Stimulated activated CD4-positive, alpha-beta T cell treated with anti-CD3 and anti-CD28 coated beads, Interleukin-12 subunit alpha, Interleukin-12 subunit beta, amount 100 ng/mL, for 24 hours (primary cell): ENCODE measurements at regions not wholly inside any gene's neighbourhood (a gene's known extent, or its start where the extent isn't known, plus 50 kb on each side); places are given as distances from the start of the nearest gene placed in this dataset.
"Not testable (repeated sequence)": the region's sequence is repeated elsewhere in the genome, so short reads cannot be mapped to it uniquely, and the experiment has no call there.

Experiments used
- DNase-seq, 2 experiments: peaks; one replicate each; pipeline ENCODE4 v3.0.0-alpha.2; 2020; ENCODE audit warnings: low read depth in 2 of 2

DNA sequence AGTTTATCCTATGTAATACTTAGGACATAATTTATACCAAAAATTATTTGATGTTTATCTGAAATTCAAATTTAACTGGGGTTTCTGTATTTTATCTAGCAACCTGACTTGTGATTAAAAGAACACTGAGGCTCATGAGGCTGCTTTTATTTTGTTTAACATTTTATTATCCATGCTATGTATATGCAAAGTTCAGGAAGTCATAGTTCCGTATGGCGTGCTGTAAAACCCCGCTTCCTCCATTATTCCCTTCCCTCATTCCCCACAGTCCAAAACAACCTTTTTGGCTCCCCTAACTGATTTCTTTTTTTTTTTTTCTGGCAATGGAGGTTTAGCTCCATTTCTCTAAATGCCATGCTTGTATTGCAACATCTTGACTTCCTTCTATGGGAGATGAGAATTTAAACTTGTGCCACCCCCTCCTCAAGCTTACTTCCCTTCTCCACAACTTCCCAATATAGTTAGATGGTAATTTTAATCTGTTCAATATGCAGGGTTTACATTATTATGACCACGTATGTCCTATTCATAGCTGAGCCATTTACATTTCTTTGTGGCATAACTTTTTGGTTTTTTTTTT, 138.0 kb upstream of the DNAH14 start:
- DNase-seq: no peak

- no peak for DNase-seq
These were observed 133.9 kb upstream of the DNAH14 start for GRCh38 chr1:224795591-224795990.

DNA sequence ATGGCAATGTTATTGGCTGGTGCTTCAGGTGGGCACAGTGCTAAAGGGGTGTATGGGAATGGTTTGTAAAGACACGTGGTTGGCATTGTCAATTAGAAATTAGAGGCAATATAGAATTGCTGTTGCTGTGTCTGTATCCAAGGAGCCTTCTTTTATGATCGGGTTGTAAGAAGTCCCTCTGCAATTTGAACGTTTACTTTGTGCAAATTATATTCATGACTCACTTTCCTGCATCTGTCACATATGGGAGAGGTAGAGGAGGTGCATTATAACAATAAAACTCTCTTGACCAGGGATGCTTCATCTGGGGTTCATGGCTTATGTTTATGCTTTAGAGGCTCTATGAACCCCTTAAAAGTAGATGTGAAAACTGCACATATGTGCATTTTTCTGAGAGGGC, 130.4 kb upstream of the DNAH14 start:
- DNase-seq: no peak

DNA sequence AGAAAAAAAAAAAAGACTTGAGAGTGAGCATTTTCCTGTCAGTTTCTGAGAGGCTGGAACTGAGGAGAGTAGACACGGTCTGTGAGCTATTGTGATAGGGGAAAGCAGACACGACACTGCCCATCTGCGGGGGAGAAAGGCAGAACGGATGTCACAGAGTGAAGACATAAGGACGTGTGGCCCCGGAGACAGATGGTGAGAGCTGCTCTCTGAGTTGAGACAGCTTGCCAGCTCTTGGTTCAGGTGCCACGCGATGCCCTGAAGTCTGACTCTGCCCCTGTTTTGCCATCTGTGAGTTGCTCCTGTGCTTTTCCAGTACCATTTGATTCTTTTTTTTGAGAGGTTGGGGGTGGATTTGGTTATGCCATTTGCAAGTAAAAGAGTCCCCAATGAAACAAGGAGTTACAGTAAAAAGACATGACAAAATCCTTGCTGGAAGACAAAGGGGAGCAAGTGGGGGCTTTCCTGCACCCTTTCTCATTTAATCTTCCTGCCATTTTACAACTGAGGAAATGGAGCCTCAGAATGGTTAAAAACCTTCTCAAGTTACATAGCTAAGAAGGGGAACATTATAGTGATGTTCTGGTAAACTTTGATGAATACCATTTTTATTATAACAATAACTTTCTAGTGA, 128.9 kb upstream of the DNAH14 start:
- DNase-seq: no peak

DNA sequence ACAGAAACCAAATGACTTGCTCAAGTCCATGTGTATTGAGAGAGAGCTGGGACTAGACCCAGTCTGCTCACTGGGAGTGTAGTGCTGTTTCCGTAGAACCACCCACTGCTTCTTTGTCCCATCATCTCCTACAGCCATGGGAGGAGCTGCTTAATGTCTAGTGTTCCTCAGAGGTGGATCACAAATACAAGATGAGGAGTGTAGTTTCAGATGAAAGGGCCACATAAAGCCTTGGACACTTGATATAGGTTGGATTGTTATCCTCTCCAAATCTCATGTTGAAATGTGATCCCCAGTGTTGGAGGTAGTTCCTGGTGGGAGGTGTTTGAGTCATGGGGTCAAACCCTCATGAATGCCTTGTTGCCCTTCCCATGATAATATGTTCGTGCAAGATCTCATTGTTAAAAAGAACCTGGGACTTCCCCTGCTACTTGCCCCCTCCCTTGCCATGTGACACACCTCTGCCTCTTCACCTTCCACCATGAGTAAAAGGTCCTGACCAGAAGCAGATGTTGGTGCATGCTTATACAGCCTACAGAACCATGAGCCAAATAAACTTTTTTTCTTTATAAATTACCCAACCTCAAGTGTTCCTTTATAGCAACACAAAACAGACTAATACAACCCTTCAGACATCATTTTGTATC, 127.5 kb upstream of the DNAH14 start:
- no peak for DNase-seq

DNA sequence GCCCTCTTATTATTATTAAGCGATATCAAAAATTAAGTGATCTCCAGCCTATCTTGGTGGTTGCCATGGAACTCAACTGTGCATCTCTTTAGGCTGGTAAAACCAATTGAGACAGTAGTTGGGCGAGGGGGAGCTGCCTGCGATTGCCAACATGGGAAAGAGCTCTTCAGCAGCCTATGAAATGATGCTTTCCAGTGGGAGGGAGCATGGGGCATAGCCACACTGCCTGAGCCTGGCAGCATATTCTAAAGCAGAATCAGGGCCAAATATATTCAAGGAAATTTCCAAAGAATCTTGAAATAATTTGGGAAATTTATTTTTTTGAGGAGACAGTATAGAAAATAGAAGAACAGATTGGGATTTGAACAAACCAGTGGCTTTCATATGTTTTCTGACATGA, 126.9 kb upstream of the DNAH14 start:
- DNase-seq: no peak

- DNase-seq: no peak
These were observed 125.3 kb upstream of the DNAH14 start for GRCh38 chr1:224804220-224804619.

DNA sequence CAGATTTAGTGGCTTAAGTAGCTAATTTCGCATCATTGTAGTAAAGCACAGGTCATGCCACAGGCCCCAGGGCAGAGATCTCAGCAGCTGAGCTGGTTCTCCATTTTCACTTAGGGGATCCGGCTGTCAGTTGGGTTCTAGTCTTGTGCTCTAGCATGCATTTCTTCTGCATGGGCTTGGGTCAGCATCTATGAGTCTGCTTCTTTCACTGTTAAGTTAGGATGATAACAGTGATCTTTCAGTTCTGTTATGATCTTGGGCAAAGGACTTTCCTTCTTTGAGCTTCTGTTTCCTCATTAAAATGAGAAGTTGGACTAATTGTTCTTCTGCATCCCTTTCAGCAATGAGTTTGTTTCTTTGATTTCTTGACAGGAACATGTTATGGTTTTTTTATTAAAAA, 123.6 kb upstream of the DNAH14 start:
- DNase-seq: no peak

GRCh38 chr1:224809137-224809536, 120.3 kb upstream of the DNAH14 start:
- no peak for DNase-seq

DNA sequence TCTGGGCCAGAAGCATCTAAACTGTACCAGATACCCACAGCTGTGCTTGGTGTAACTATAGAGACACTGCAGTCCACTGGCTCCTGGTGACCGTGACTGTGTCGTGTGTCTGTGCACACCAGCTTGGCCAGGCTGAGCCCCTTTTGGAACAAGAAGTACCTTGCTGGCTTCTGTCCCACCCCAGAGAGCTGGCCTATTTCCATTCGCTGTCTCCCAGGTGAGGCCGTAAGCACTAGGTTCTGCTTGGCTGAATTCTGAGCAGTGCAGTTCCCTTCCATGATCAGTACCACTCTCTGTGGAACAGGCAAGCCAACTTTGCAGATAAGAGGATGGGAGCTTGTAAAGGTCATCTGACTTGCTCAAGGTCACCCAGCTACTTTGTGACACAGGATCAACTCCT, 119.9 kb upstream of the DNAH14 start:
- DNase-seq: no peak

DNA sequence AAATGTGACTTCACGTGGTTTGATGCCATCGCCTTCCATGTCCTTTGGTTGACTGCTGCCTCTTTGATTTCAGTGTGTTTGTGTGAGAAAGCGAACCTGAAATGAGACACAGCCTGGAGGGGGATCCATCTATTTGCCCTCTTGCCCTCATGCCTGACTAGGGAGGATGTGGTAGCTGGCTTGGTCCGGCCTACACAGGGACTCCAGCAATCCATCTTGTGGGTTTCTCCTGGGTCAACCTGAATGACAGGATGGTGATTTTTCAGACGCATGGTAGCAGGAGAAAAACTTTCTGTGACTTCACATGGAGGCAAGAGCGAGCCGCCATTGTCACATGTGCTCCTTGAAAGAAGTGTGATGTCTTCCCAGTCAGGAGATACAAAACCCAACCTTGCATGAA, 117.9 kb upstream of the DNAH14 start:
- DNase-seq: no peak

DNA sequence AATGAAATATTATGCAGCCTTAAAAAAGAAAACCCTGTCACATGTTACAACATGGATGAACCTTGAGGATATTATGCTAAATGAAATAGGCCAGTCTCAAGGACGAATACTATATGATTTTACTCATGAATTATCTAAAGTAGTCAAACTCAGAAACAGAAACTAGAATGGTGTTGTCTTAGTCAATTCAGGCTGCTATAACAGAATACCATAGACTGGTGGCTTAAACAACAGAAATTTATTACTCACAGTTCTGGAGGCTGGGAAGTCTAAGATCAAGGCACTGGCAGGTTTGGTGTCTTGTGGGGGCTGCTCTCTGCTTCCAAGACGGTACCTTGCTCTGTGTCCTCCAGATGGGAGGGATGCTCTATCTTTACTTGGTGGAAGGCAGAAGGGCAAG, 113.8 kb upstream of the DNAH14 start:
- no peak for DNase-seq

GRCh38 chr1:224816062-224816461, 113.4 kb upstream of the DNAH14 start:
- DNase-seq: no peak

- no peak for DNase-seq
These were observed 112.1 kb upstream of the DNAH14 start for GRCh38 chr1:224817382-224817781.

GRCh38 chr1:224819861-224820260, 109.6 kb upstream of the DNAH14 start:
- no peak for DNase-seq

DNA sequence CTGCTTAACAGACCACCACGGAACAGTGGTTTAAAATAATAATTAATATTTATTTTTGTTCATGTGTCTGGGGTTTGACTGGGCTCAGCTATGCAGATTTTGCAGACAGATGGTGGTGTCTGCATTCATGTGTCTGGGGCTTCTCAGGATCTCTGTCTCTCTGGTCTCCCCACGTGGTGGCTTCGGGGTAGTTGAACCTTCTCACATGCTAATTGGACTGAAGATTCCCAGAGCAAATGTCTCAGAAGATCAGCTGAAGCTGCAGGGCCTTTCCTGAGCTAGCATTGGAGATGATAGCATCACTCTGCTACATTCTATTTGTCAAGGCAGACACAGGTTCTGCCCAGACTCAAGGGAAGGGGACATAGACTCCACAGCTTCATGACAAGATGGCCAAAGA, 109.1 kb upstream of the DNAH14 start:
- DNase-seq: no peak

DNA sequence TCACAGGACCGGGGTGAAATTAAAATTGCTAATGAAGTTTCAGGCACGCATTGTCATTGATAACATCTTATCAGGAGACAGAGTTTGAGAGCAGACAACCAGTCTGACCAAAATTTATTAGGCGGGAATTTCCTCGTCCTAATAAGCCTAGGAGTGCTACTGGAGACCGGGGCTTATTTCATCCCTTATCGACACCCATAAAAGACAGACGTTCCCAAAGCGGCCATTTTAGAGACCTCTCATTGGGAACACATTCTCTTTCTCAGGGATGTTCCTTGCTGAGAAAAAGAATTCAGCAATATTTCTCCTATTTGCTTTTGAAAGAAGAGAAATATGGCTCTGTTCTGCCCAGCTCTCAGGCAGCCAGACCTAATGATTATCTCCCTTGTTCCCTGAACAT, 107.7 kb upstream of the DNAH14 start:
- DNase-seq: not testable (repeated sequence)

DNA sequence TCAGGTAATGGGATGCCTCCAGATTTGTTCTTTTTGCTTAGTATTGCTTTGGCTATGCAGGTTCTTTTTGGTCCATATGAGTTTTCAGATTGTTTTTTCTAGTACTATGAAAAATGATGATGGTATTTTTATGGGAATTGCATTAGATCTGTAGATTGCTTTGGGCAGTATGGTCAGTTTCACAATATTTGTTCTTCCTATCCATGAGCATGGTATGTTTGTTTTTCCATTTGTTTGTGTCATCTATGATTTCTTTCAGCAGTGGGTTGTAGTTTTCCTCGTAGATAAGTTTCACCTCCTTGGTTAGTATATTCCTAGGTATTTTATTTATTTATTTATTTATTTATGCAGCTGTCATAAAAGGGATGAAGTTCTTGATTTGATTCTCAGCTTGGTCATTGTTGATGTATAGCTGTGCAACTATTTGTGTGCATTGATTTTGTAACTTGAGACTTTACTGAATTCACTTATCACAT, 103.9 kb upstream of the DNAH14 start:
- DNase-seq: no peak

DNA sequence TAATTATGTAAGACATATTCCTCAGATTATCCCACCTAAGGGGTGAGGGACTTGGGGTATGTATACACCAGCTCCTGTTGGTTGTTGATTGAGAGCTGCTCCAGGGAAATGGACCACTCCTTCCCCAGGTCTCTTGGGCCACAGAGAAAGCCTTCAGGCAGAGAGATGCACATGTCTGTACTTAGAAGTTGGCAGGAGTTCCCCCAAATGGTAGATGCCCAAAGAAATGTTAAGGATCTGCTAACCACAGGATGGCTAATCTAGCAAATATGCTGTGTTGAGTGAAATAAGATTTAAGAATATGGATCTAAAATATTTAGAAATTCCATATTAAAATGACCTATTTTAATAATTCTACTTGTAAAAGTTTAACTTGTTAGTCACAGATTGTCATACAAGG, 100.8 kb upstream of the DNAH14 start:
- DNase-seq: no peak

DNA sequence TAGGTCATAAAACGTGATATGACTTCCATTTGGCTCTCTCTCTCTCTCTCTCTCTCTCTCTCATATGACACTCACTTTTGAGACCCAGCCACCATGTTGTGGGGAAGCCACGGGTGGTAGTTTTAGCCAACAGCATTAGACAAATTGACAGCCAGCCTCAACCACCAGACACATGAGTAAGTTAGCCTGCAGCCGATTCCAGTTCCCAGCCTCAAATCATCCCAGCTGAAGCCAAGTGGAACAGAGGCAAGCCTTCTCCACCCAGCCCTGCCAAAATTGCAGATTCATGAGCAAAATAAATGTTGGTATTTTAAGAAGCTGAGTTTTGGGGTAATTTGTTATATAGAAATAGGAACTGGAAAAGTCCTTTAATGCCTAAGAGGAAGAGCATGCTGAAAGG, 98.0 kb upstream of the DNAH14 start:
- no peak for DNase-seq

GRCh38 chr1:224839648-224840300, 89.7 kb upstream of the DNAH14 start:
- DNase-seq: not testable (repeated sequence)

DNA sequence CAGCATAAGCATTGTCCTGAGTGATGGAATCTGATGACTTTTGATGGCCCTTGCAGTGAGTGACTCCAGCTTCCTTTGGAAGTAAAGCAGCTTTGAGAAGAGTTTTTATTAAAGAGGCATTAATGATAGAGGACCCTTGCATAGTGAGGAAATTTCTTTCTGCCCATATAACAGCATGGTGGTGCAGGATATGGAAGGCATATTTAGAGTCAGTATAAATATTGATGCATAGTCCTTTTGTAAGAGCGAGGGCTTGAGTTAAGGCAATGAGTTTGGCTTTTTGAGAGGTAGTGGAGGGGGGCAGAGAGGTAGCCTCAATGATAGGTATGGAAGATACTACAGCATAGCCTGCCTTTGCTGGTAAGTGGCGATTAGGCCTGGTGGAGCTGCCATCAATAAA, 87.7 kb upstream of the DNAH14 start:
- DNase-seq: not testable (repeated sequence)
